ENCODE measurements at regions not wholly inside any gene's neighbourhood (a gene's known extent, or its start where the extent isn't known, plus 50 kb on each side); places are given as distances from the start of the nearest gene placed in this dataset.

- H3K4me1 ChIP-seq = no peaks in the 10 kb centered on the region
- DNase-seq = no peak
- H3K36me3 ChIP-seq (ENCODE audit: low read depth, missing control alignments) = no peaks in the 10 kb centered on the region
- TF ChIP-seq POLR2A (IDR thresholded peaks at IDR 0.05) = no peak
- TF ChIP-seq, protein P1, sequence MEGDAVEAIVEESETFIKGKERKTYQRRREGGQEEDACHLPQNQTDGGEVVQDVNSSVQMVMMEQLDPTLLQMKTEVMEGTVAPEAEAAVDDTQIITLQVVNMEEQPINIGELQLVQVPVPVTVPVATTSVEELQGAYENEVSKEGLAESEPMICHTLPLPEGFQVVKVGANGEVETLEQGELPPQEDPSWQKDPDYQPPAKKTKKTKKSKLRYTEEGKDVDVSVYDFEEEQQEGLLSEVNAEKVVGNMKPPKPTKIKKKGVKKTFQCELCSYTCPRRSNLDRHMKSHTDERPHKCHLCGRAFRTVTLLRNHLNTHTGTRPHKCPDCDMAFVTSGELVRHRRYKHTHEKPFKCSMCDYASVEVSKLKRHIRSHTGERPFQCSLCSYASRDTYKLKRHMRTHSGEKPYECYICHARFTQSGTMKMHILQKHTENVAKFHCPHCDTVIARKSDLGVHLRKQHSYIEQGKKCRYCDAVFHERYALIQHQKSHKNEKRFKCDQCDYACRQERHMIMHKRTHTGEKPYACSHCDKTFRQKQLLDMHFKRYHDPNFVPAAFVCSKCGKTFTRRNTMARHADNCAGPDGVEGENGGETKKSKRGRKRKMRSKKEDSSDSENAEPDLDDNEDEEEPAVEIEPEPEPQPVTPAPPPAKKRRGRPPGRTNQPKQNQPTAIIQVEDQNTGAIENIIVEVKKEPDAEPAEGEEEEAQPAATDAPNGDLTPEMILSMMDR (IDR thresholded peaks at IDR 0.05) = no peak
- no peaks in the 10 kb centered on the region for H3K9me3 ChIP-seq
- intact Hi-C loops (cut with DNase I; ENCODE audit: low total_unique reads) = no loop called here
- WGBS, 2 donors = 84 to 85% methylated on average over 6 of the region's 6 CpGs
- H3K27ac ChIP-seq = no peak overlapping the region
- no peak overlapping the region for H3K4me3 ChIP-seq
- no peaks in the 10 kb centered on the region for H3K27me3 ChIP-seq
These were observed 301.9 kb upstream of the ARSJ start for GRCh38 chr4:114281164-114281960.

- H3K4me3 ChIP-seq = no peak overlapping the region
- no peaks in the 10 kb centered on the region for H3K27me3 ChIP-seq
- no peaks in the 10 kb centered on the region for H3K4me1 ChIP-seq
- TF ChIP-seq POLR2A (IDR thresholded peaks at IDR 0.05) = no peak
- TF ChIP-seq, protein P1 (IDR thresholded peaks at IDR 0.05) = no peak
- H3K9me3 ChIP-seq = no peaks in the 10 kb centered on the region
- no peaks in the 10 kb centered on the region for H3K36me3 ChIP-seq (ENCODE audit: low read depth, missing control alignments)
- WGBS, 2 donors = 43 to 47% methylated on average over 1 of the region's 1 CpG
- intact Hi-C loops (cut with DNase I; ENCODE audit: low total_unique reads) = no loop called here
- no peak for DNase-seq
- H3K27ac ChIP-seq = no peak overlapping the region
These were observed 303.5 kb upstream of the ARSJ start for GRCh38 chr4:114282937-114283336.

- H3K9me3 ChIP-seq = no peaks in the 10 kb centered on the region
- TF ChIP-seq, protein P1 (IDR thresholded peaks at IDR 0.05) = no peak
- TF ChIP-seq POLR2A (IDR thresholded peaks at IDR 0.05) = no peak
- WGBS, 2 donors = 91 to 95% methylated on average over 1 of the region's 1 CpG
- no peaks in the 10 kb centered on the region for H3K27me3 ChIP-seq
- no peak for DNase-seq
- no peaks in the 10 kb centered on the region for H3K36me3 ChIP-seq (ENCODE audit: low read depth, missing control alignments)
- no peaks in the 10 kb centered on the region for H3K4me1 ChIP-seq
- no peak overlapping the region for H3K27ac ChIP-seq
- intact Hi-C loops (cut with DNase I; ENCODE audit: low total_unique reads) = no loop called here
- H3K4me3 ChIP-seq = no peak overlapping the region
These were observed 305.2 kb upstream of the ARSJ start for GRCh38 chr4:114284629-114285028.

GRCh38 chr4:114286262-114286810, 306.9 kb upstream of the ARSJ start:
- no peak for TF ChIP-seq POLR2A (IDR thresholded peaks at IDR 0.05)
- TF ChIP-seq, protein P1 (IDR thresholded peaks at IDR 0.05) = no peak
- H3K4me1 ChIP-seq = no peaks in the 10 kb centered on the region
- H3K27me3 ChIP-seq = no peaks in the 10 kb centered on the region
- H3K36me3 ChIP-seq (ENCODE audit: low read depth, missing control alignments) = no peaks in the 10 kb centered on the region
- H3K27ac ChIP-seq = no peak overlapping the region
- intact Hi-C loops (cut with DNase I; ENCODE audit: low total_unique reads) = no loop called here
- no peaks in the 10 kb centered on the region for H3K9me3 ChIP-seq
- H3K4me3 ChIP-seq = no peak overlapping the region
- DNase-seq = no peak
- WGBS, 2 donors = 83 to 87% methylated on average over 3 of the region's 3 CpGs

Measured in testis (tissue), 2 donors.